DMS53 treated with DMSO at 0.1 percent for 48 hours (cell line): ENCODE measurements at regions not wholly inside any gene's neighbourhood (a gene's known extent, or its start where the extent isn't known, plus 50 kb on each side); places are given as distances from the start of the nearest gene placed in this dataset.

Source experiments
- DNase-seq: peaks from one replicate; lab custom pipeline; 2025; ENCODE audit not compliant: unreplicated experiment; lab: John Stamatoyannopoulos, UW

DNA sequence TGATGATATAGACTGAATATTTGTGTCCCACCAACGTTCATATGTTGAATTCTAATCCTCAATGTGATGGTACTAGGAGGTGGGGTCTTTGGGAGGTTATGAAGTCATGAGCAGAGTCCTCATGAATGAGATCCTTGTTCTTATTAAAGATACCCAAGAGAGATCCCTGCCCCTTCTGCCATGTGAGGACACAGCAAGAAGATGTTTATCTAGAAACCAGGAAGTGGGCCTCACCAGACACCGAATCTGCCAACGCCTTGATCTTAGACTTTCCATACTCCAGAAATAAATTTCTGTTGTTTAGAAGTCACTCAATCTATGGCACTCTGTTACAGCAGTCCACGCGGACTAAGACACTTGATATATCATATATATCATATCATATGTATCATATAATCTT lies 67.7 kb upstream of the GCM1 start:
- DNase-seq: no peak

DNA sequence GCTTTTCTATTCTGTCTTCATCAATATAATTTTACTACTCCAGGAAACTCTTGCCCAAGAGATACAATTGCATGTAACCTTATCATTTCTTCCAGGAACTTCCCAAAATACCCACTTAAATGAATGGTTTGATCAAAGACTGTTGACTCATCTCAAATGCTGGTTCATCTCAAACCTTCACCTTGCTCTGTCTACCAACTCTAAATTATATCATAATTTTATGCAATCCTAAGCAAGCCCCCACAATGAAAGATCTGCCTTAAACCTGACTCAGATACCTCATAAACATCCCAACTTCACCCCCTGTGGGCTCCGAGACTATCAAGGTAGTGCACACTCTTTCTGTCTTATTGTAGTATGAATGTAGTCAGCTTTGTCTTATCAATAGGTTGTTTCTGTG lies 65.5 kb upstream of the GCM1 start:
- DNase-seq: no peak

DNA sequence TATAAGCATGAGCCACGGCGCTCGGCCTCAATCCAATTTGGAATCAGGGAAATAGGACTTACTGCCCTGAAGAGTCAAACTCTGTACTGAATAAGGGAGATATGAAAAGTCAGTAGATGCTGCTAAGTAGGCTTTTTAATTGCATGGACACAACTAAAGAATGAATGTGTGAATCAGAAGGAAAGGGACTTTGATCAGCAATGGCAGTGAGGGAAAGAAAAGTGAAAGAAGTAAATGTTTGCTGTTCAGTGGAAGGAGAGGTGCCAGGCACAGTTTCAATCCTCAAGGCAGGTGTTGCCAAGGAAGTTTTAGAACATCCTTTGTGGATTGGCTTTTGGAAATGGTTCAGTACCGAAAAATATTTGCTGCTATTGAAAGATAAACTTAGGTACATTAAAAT lies 62.2 kb upstream of the GCM1 start:
- no peak for DNase-seq

DNA sequence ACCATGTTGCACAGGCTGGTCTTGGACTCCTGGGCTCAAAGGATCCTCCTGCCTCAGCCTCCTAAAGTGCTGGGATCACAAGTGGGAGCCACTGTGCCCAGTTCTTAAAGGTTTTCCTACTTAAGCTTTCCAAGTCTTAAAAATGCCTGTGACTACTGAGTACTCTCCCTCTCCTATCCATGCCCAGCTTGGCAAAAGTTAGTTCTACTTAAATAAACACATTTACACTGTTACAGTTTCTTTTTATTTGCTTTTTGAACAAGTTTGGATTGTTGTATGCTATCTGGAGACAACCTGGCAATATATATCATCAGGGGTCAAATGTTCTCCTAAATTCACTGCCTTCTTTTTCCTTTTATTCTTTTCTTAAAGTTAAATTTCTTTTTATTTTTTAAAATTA lies 61.0 kb upstream of the GCM1 start:
- no peak for DNase-seq

DNA sequence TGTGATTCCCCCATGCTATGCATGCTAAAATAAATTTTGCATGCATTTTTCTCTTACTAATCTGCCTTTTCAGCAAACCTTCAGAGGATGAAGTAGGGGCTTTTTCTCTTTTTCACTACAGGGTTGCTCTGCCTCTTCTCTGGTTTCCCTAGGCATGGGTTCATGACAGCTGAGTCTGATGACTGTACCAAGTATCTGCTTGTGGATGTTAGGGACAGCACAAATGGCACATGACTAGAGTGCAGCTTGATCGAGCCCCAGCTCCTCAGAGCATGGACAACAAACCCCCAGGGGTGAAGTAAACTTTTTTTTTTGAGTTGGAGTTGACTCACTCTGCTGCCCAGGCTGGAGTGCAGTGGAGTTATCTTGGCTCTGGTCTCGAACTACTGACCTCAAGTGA lies 57.1 kb upstream of the GCM1 start:
- DNase-seq: no peak

DNA sequence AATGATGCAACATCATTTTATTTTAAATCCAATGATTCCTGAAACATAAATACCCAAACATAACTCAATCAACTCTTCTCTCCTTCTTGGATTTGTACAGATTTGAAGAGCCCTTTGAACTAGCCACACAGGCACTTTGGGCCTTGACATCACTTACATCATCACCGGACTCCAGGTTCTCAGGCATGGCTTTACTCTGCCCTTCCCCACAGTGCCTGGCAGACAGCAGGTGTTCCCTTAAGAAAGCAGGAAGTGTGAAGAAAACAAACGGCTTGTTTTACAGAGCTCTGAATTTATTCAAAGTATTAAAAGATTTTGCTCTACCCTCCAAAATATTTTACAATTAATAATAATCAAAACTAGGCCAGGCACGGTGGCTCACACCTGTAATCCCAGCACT lies 54.8 kb upstream of the GCM1 start:
- DNase-seq: peak; percentile 70

DNA sequence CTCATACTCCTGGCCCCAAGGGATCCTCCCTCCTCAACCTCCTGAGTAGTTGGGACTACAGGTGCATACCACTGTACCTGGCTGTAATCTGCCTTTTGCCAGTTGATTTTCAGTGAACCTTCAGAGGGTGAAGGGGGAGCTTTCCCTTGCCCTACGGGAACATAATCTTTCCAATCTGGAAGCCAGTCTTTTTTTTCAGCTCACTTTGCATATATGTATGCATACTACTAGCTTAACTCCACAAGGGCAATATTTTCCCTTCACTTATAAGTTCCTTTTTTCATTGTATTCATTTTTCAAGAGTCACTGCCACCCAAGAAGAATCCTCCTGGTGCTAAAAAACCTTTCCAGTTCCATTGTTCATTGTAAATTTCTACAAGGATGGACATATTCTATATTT lies 53.4 kb upstream of the GCM1 start:
- no peak for DNase-seq

DNA sequence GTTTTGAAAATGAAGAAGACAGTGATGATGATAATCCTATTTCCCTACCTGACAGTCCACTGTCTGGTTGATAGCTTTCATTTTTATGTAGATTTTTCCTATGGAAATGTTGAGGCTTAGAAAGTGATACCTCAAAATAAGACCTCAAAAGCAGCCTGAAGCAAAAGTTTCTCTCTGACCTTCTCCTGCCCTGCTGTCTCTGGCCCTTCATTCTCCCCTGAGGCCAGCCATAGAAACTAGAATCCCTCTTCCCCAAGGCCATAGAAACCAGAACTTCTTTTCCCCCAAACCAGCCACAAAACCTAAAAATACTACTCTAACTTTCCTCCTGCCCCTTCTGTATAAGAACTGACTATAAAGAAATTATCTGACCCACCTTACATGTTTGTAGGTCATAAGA lies 52.6 kb upstream of the GCM1 start:
- no peak for DNase-seq

DNA sequence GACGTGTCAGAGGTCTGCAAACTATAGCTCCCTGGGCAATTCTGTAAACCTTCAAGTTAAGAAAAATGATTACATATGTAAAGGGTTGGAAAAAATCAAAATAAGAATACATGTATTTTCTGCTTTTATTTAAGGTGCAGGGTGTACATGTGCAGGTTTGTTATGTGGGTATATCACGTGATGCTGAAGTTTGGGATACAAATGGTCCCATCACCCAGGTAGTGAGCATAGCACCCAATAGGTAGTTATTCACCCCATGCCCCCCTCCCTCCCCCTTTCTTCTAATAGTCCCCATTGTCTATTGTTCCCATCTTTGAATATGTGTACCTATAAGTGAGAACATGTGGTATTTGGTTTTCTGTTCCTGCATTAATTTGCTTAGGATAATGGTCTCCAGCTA lies 51.1 kb upstream of the GCM1 start:
- no peak for DNase-seq

DNA sequence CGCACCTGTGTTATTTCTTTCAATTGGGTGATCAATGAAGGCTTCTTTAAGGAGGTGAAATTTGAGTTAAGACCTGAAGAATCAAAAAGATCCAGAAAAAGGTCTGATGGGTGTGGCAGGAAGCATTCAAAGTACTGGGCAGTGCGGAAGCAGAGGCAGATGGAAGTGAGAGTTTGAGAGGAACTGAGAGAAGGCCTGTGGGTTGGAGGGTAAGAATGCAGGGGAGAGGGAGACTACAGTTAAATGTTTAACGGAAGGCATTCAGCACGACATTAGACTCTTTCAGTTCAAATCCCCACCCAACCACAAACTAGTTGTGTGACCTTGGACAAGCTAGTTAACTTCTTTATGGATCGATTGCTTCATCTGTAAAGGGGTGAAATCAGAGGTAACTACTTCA lies 50.5 kb upstream of the GCM1 start:
- no peak for DNase-seq
